ENCODE measurements at regions not wholly inside any gene's neighbourhood (a gene's known extent, or its start where the extent isn't known, plus 50 kb on each side); places are given as distances from the start of the nearest gene placed in this dataset.

- no peak overlapping the region for H3K27ac ChIP-seq (ENCODE audit: extremely low read length, insufficient read depth, low read length)
- BruUV-seq (replicated peaks), result no TSS peak
- no peak overlapping the region for H3K4me2 ChIP-seq (ENCODE audit: low read depth, low read length)
- H3K4me3 ChIP-seq (replicated peaks in 1 of 3; ENCODE audit: insufficient read depth in 1 of 3, low read depth in 2 of 3, low read length in 3 of 3), result no peak overlapping the region
- DNase-seq (ENCODE audit: low spot score) (no peak), FAIRE-seq (no peak), ATAC-seq (no peak)
- no peaks in the 10 kb centered on the region for H3K4me1 ChIP-seq (ENCODE audit: insufficient read depth, low read length)
- intact Hi-C loops (cut with micrococcal nuclease; ENCODE audit: unreplicated experiment), result no loop called here
- no peaks in the 10 kb centered on the region for H3K27me3 ChIP-seq (ENCODE audit: control insufficient read depth in 1 of 2, insufficient read depth in 2 of 2, low read length in 2 of 2)
- peaks cover 56% of the 10 kb centered on the region for H3K9me3 ChIP-seq (ENCODE audit: low read length)
- H3K36me3 ChIP-seq (replicated peaks in 1 of 2; ENCODE audit: control insufficient read depth in 1 of 2, insufficient read depth in 2 of 2, low read length in 2 of 2), result no peaks in the 10 kb centered on the region
- TF ChIP-seq ESRRA (CRISPR knock-in tag; IDR thresholded peaks at IDR 0.05; ENCODE audit: low read depth) (no peak), MIXL1 (CRISPR knock-in tag; IDR thresholded peaks at IDR 0.05) (no peak), PAXIP1 (CRISPR knock-in tag; conservative IDR thresholded peaks at IDR 0.05) (no peak), TSC22D2 (CRISPR knock-in tag; IDR thresholded peaks at IDR 0.05; ENCODE audit: borderline replicate concordance) (no peak), HNRNPL (IDR thresholded peaks at IDR 0.05; ENCODE audit: low read depth, low read length) (no peak), CEBPG (CRISPR knock-in tag; IDR thresholded peaks at IDR 0.05) (no peak), TAF1 (CRISPR knock-in tag; IDR thresholded peaks at IDR 0.05) (no peak), ZFP36L1 (CRISPR knock-in tag; IDR thresholded peaks at IDR 0.05) (no peak), SIN3A (IDR thresholded peaks at IDR 0.05; ENCODE audit: borderline replicate concordance, low read depth, low read length) (no peak)
- POLR2A ChIA-PET, result no interaction called here
- 12% methylated on average over 3 of the region's 3 CpGs for WGBS (ENCODE audit: low lambda C conversion rate)
- no peaks in the 10 kb centered on the region for H4K20me1 ChIP-seq (ENCODE audit: insufficient read depth, low read length)
- CTCF ChIA-PET (ENCODE audit: low intra/inter-chr PET ratio, low total read pairs), result no interaction called here
- no peaks in the 10 kb centered on the region for H3K79me2 ChIP-seq (ENCODE audit: insufficient read depth, low read length)
- no peak overlapping the region for H2AFZ ChIP-seq (ENCODE audit: low read length)
- no peak overlapping the region for H3K9ac ChIP-seq (ENCODE audit: insufficient read depth, low read depth, low read length)
- in situ Hi-C loops (cut with HindIII; ENCODE audit: extremely low pct_ligation_motif_present, low pct_unique_long_range_greater_than_20kb), result no loop called here
Measured at GRCh38 chr22:12697441-12697840, 2830.6 kb upstream of the OR11H1 start.
